HepG2 (cell line): ENCODE measurements at regions not wholly inside any gene's neighbourhood (a gene's known extent, or its start where the extent isn't known, plus 50 kb on each side); places are given as distances from the start of the nearest gene placed in this dataset.

Experiments
- ATAC-seq: fragments of 200-7000 bp; cut with Tn5 transposase; 3 replicates; pipeline ENCODE4 v1.9.1; 2020; ENCODE audit warnings: mild to moderate bottlenecking, moderate library complexity
- BruUV-seq: library from RNA; stranded (reverse); fragments of 400-500 nt; replicated peaks from 2 replicates; lab custom pipeline; 2021; lab: Mats Ljungman, UMichigan
- CTCF ChIA-PET: fragments of 300-600 bp; formaldehyde crosslinking; extraction: SDS; loops from one replicate; lab custom pipeline; 2021; ENCODE audit warnings: low total read pairs, inconsistent platforms, low intra/inter-chr PET ratio; lab: Yijun Ruan, JAX
- POLR2A ChIA-PET: fragments of 350-600 bp; sonication (Branson Sonifier 250); formaldehyde crosslinking; loops from one replicate; lab custom pipeline; 2020; ENCODE audit warnings: antibody characterized with exemption, inconsistent platforms; lab: Yijun Ruan, JAX
- DNase-seq: peaks from one replicate; pipeline ENCODE4 v3.0.0-alpha.2; 2015; ENCODE audit warnings: low spot score
- FAIRE-seq: peaks from 3 replicates; lab custom pipeline; 2011; peaks lifted over from hg19 to GRCh38; lab: Jason Lieb, UNC
- H2AFZ ChIP-seq: one replicate; pipeline ENCODE4 v1.6.1; 2011; ENCODE audit warnings: low read length, inconsistent platforms
- H3K27ac ChIP-seq: fragments of 300-600 bp; 3 replicates; pipeline ENCODE4 v1.8.0; 2011; ENCODE audit warnings: mixed run types, mild to moderate bottlenecking, mixed read lengths, low read length, inconsistent platforms; ENCODE audit not compliant: insufficient read depth; ENCODE audit errors: extremely low read length
- H3K27me3 ChIP-seq, 2 experiments: fragments of 200-600 bp in 1 of 2; 2 replicates in 1 of 2; 3 replicates in 1 of 2; pipeline versions ENCODE4 v1.6.0 to v1.8.0; 2011; ENCODE audit warnings: low read length in 2 of 2, mild to moderate bottlenecking in 2 of 2, moderate library complexity in 2 of 2, inconsistent platforms in 1 of 2; ENCODE audit not compliant: insufficient read depth in 2 of 2, control insufficient read depth in 1 of 2
- H3K36me3 ChIP-seq, 2 experiments: fragments of 200-600 bp in 1 of 2; replicated peaks in 1 of 2; 2 replicates in 1 of 2; 3 replicates in 1 of 2; pipeline versions ENCODE4 v1.5.1 to v1.8.0; 2011; ENCODE audit warnings: low read length in 2 of 2, inconsistent platforms in 1 of 2; ENCODE audit not compliant: insufficient read depth in 2 of 2, control insufficient read depth in 1 of 2
- H3K4me1 ChIP-seq: 2 replicates; pipeline ENCODE4 v1.5.1; 2012; ENCODE audit warnings: low read length, inconsistent platforms; ENCODE audit not compliant: insufficient read depth
- H3K4me2 ChIP-seq: 2 replicates; pipeline ENCODE4 v1.6.0; 2011; ENCODE audit warnings: low read depth, low read length, inconsistent platforms
- H3K4me3 ChIP-seq, 3 experiments: fragments of 200-600 bp in 1 of 3; sonication (generic), shearing (Covaris generic) in 1 of 3; replicated peaks in 1 of 3; 2 replicates each; pipeline ENCODE4 v1.5.1; 2011 to 2016; ENCODE audit warnings: low read length in 3 of 3, inconsistent platforms in 2 of 3, low read depth in 2 of 3, mild to moderate bottlenecking in 2 of 3, control low read depth in 1 of 3, mixed read lengths in 1 of 3; ENCODE audit not compliant: insufficient read depth in 1 of 3
- H3K79me2 ChIP-seq: one replicate; pipeline ENCODE4 v1.6.1; 2011; ENCODE audit warnings: low read length, inconsistent platforms; ENCODE audit not compliant: insufficient read depth
- H3K9ac ChIP-seq: 2 replicates; pipeline ENCODE4 v1.6.0; 2011; ENCODE audit warnings: mild to moderate bottlenecking, low read depth, low read length, inconsistent platforms; ENCODE audit not compliant: insufficient read depth
- H3K9me3 ChIP-seq: 2 replicates; pipeline ENCODE4 v1.5.1; 2012; ENCODE audit warnings: mild to moderate bottlenecking, low read length
- H4K20me1 ChIP-seq: 2 replicates; pipeline ENCODE4 v1.6.0; 2011; ENCODE audit warnings: inconsistent platforms, mild to moderate bottlenecking, low read length, moderate library complexity; ENCODE audit not compliant: insufficient read depth
- HOMEZ ChIP-seq: IDR thresholded peaks from 2 replicates; pipeline ENCODE4 v1.6.1; 2016; ENCODE audit warnings: low read depth
- KLF13 ChIP-seq: sonication (generic); formaldehyde crosslinking; IDR thresholded peaks from 2 replicates; pipeline ENCODE4 v1.4.0; 2020; ENCODE audit warnings: mild to moderate bottlenecking, missing genetic modification reagents
- NFYC ChIP-seq: IDR thresholded peaks from 2 replicates; pipeline ENCODE4 v1.6.1; 2016; ENCODE audit warnings: missing genetic modification reagents, missing compliant biosample characterization
- RFX5 ChIP-seq: IDR thresholded peaks from 2 replicates; pipeline ENCODE4 v1.6.1; 2011; ENCODE audit warnings: low read depth, low read length, improper control_type of control experiment
- STAG1 ChIP-seq: sonication (generic); formaldehyde crosslinking; IDR thresholded peaks from 2 replicates; pipeline ENCODE4 v1.4.0; 2020; ENCODE audit warnings: missing genetic modification reagents
- TAF1 ChIP-seq: sonication (generic); formaldehyde crosslinking; IDR thresholded peaks from 2 replicates; pipeline ENCODE4 v1.4.0; 2020; ENCODE audit warnings: missing genetic modification reagents
- THYN1 ChIP-seq: sonication (generic); formaldehyde crosslinking; IDR thresholded peaks from 2 replicates; pipeline ENCODE4 v1.8.1; 2023; ENCODE audit warnings: low read depth, mild to moderate bottlenecking, moderate library complexity, missing genetic modification reagents, borderline replicate concordance
- ZBTB21 ChIP-seq: sonication (generic); formaldehyde crosslinking; IDR thresholded peaks from 2 replicates; pipeline ENCODE4 v1.4.0; 2020; ENCODE audit warnings: missing genetic modification reagents
- ZNF143 ChIP-seq: sonication (generic); formaldehyde crosslinking; IDR thresholded peaks from 2 replicates; pipeline ENCODE4 v1.4.0; 2020; ENCODE audit warnings: missing genetic modification reagents
- ZNF563 ChIP-seq: sonication (generic); formaldehyde crosslinking; IDR thresholded peaks from 2 replicates; pipeline ENCODE4 v1.8.0; 2022; ENCODE audit warnings: mild to moderate bottlenecking, moderate library complexity, missing genetic modification reagents
- ZNF597 ChIP-seq: sonication (generic); formaldehyde crosslinking; IDR thresholded peaks from 2 replicates; pipeline ENCODE4 v1.5.0; 2020; ENCODE audit warnings: missing genetic modification reagents
- ZZZ3 ChIP-seq: sonication (generic); formaldehyde crosslinking; IDR thresholded peaks from 2 replicates; pipeline ENCODE4 v1.4.0; 2020; ENCODE audit warnings: missing genetic modification reagents, mild to moderate bottlenecking, borderline replicate concordance
- WGBS: methylation state at CpG from one replicate; pipeline ENCODE4 v1.1.6; 2017; ENCODE audit warnings: low lambda C conversion rate; 5-methylcytosine and 5-hydroxymethylcytosine counted together
- in situ Hi-C: cut with HindIII; loops from 2 replicates; pipeline ENCODE4 v1.10.0; 2017; ENCODE audit warnings: low pct_unique_long_range_greater_than_20kb; ENCODE audit not compliant: extremely low pct_ligation_motif_present
- intact Hi-C: fragments of 100-400 bp; cut with micrococcal nuclease; formaldehyde crosslinking; loops from one replicate; pipeline ENCODE4 v1.10.0; 2022; ENCODE audit not compliant: unreplicated experiment
- TF ChIP-seq, protein P1 (sequence below): sonication (generic); formaldehyde crosslinking; IDR thresholded peaks from 2 replicates; pipeline ENCODE4 v1.5.0; 2020; ENCODE audit warnings: mild to moderate bottlenecking, missing genetic modification reagents, moderate library complexity
- TF ChIP-seq, protein P2 (sequence below): sonication (generic); formaldehyde crosslinking; IDR thresholded peaks from 2 replicates; pipeline ENCODE4 v1.8.0; 2022; ENCODE audit warnings: missing genetic modification reagents, low read depth, mild to moderate bottlenecking, borderline replicate concordance

GRCh38 chrX:39017077-39017476, 215.8 kb downstream of the MID1IP1 start:
- no TSS peak for BruUV-seq
- ATAC-seq (peak; percentile 68), DNase-seq (peak; percentile 3), FAIRE-seq (no peak)
- intact Hi-C loops (no loop called here), in situ Hi-C loops (no loop called here)
- Histone ChIP-seq H3K4me3 (no peak overlapping the region), H3K79me2 (no peaks in the 10 kb centered on the region), H3K27me3 (no peaks in the 10 kb centered on the region), H3K9me3 (no peaks in the 10 kb centered on the region), H3K4me1 (peaks cover 53% of the 10 kb centered on the region), H4K20me1 (no peaks in the 10 kb centered on the region), H3K9ac (no peak overlapping the region), H3K4me2 (peak overlapping the region; percentile 39), H3K36me3 (no peaks in the 10 kb centered on the region), H2AFZ (no peak overlapping the region), H3K27ac (no peak overlapping the region)
- TF ChIP-seq, protein P1, sequence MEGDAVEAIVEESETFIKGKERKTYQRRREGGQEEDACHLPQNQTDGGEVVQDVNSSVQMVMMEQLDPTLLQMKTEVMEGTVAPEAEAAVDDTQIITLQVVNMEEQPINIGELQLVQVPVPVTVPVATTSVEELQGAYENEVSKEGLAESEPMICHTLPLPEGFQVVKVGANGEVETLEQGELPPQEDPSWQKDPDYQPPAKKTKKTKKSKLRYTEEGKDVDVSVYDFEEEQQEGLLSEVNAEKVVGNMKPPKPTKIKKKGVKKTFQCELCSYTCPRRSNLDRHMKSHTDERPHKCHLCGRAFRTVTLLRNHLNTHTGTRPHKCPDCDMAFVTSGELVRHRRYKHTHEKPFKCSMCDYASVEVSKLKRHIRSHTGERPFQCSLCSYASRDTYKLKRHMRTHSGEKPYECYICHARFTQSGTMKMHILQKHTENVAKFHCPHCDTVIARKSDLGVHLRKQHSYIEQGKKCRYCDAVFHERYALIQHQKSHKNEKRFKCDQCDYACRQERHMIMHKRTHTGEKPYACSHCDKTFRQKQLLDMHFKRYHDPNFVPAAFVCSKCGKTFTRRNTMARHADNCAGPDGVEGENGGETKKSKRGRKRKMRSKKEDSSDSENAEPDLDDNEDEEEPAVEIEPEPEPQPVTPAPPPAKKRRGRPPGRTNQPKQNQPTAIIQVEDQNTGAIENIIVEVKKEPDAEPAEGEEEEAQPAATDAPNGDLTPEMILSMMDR: peak; percentile 28
- TF ChIP-seq ZNF563 (CRISPR knock-in tag) (no peak), RFX5 (no peak), ZZZ3 (no peak), ZBTB21 (no peak), THYN1 (CRISPR knock-in tag) (no peak), HOMEZ (no peak), KLF13 (no peak), STAG1 (CRISPR knock-in tag) (peak; percentile 42), ZNF143 (CRISPR knock-in tag) (no peak), NFYC (CRISPR knock-in tag) (no peak), ZNF597 (CRISPR knock-in tag) (no peak), TAF1 (CRISPR knock-in tag) (no peak)
- TF ChIP-seq, protein P2, sequence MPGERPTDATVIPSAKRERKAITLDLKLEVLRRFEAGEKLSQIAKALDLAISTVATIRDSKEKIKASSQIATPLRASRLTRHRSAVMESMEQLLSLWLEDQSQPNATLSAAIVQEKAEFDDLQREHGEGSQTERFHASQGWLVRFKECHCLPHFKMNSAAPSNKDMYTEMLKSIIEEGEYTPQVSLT (CRISPR knock-in tag): no peak
- POLR2A ChIA-PET: interaction anchor here (1.2 kb wide), 1 partner anchor 213 kb away, joined by 3 read pairs; no protein-coding TSS in a partner anchor
- CTCF ChIA-PET: no interaction called here
- 15% methylated on average over 3 of the region's 4 CpGs for WGBS
